SK-N-MC (cell line): ENCODE measurements at regions not wholly inside any gene's neighbourhood (a gene's known extent, or its start where the extent isn't known, plus 50 kb on each side); places are given as distances from the start of the nearest gene placed in this dataset.
A peak's percentile ranks its signal among the peaks of the same experiment; 100 is the strongest.

Experiments
- DNase-seq: peaks from one replicate; pipeline ENCODE4 v3.0.0-alpha.2; 2011; ENCODE audit warnings: low read depth, low spot score
- H3K27ac ChIP-seq: fragments of 200-600 bp; sonication (generic); 2 replicates; pipeline ENCODE4 v1.5.1; 2016; ENCODE audit warnings: mixed run types
- H3K36me3 ChIP-seq: fragments of 200-600 bp; sonication (generic); 2 replicates; pipeline ENCODE4 v1.6.1; 2017; ENCODE audit warnings: antibody characterized with exemption, low read length, mixed read lengths; ENCODE audit not compliant: insufficient read depth
- H3K4me3 ChIP-seq: fragments of 200-600 bp; sonication (generic); 2 replicates; pipeline ENCODE4 v1.5.1; 2016
- H3K9ac ChIP-seq: fragments of 200-600 bp; sonication (generic); 2 replicates; pipeline ENCODE4 v1.8.0; 2017; ENCODE audit warnings: mixed run types, mixed read lengths; ENCODE audit not compliant: insufficient read length
- H3K9me3 ChIP-seq: fragments of 200-600 bp; sonication (generic); 2 replicates; pipeline ENCODE4 v1.6.1; 2017; ENCODE audit warnings: low read depth, mild to moderate bottlenecking, antibody characterized with exemption, low read length, moderate library complexity, mixed read lengths
- EZH2 ChIP-seq: fragments of 200-600 bp; sonication (generic); IDR thresholded peaks from one replicate; pipeline ENCODE4 v1.6.1; 2017; ENCODE audit warnings: antibody characterized with exemption
- FOXP2 ChIP-seq: optimal IDR thresholded peaks from 2 replicates; pipeline ENCODE3; 2011; ENCODE audit warnings: mild to moderate bottlenecking, moderate library complexity; ENCODE audit not compliant: insufficient read depth; ENCODE audit errors: extremely low read length, control extremely low read depth
- POLR2AphosphoS5 ChIP-seq: IDR thresholded peaks from 2 replicates; pipeline ENCODE4 v1.6.1; 2012; ENCODE audit warnings: mild to moderate bottlenecking, low read depth, low read length, borderline replicate concordance

- TF ChIP-seq FOXP2 (no peak), POLR2AphosphoS5 (no peak), EZH2 (no peak)
- no peak for DNase-seq
- no peak overlapping the region for H3K4me3 ChIP-seq
- H3K36me3 ChIP-seq: no peaks in the 10 kb centered on the region
- no peak overlapping the region for H3K27ac ChIP-seq
- 0 out of 2 replicates have a peak, but pooled peaks cover 3% of the 10 kb centered on the region for H3K9me3 ChIP-seq
- no peak overlapping the region for H3K9ac ChIP-seq
Observed at GRCh38 chr6:91868539-91869202, 1281.8 kb upstream of the MAP3K7 start.

GRCh38 chr6:91865889-91866288 lies 1279.0 kb upstream of the MAP3K7 start:
- Histone ChIP-seq H3K9me3 (0 out of 2 replicates have a peak, but pooled peaks cover 3% of the 10 kb centered on the region), H3K27ac (no peak overlapping the region), H3K4me3 (no peak overlapping the region), H3K36me3 (no peaks in the 10 kb centered on the region), H3K9ac (no peak overlapping the region)
- no peak for DNase-seq
- no peak for TF ChIP-seq EZH2
- TF ChIP-seq FOXP2: no peak
- no peak for TF ChIP-seq POLR2AphosphoS5

- no peak for DNase-seq
- H3K27ac ChIP-seq: no peak overlapping the region
- no peaks in the 10 kb centered on the region for H3K36me3 ChIP-seq
- H3K9ac ChIP-seq: no peak overlapping the region
- 0 out of 2 replicates have a peak, but pooled peaks cover 3% of the 10 kb centered on the region for H3K9me3 ChIP-seq
- no peak overlapping the region for H3K4me3 ChIP-seq
- no peak for TF ChIP-seq EZH2
- TF ChIP-seq POLR2AphosphoS5: no peak
- no peak for TF ChIP-seq FOXP2
Observed at GRCh38 chr6:91864911-91865310, 1278.0 kb upstream of the MAP3K7 start.

- H3K9me3 ChIP-seq: no peaks in the 10 kb centered on the region
- H3K27ac ChIP-seq: no peak overlapping the region
- H3K4me3 ChIP-seq: no peak overlapping the region
- DNase-seq: no peak
- H3K9ac ChIP-seq: no peak overlapping the region
- TF ChIP-seq FOXP2 (no peak), POLR2AphosphoS5 (no peak), EZH2 (no peak)
- H3K36me3 ChIP-seq: no peaks in the 10 kb centered on the region
Observed at GRCh38 chr6:91860541-91861335, 1273.9 kb upstream of the MAP3K7 start.

- Histone ChIP-seq H3K36me3 (no peaks in the 10 kb centered on the region), H3K9me3 (no peaks in the 10 kb centered on the region; the same call in 1 of the 2 replicates), H3K27ac (peak overlapping the region; percentile 93), H3K4me3 (peak overlapping the region; percentile 43), H3K9ac (peak overlapping the region; percentile 2)
- TF ChIP-seq POLR2AphosphoS5: peak; percentile 49; the same call in 1 of the 2 replicates
- no peak for TF ChIP-seq EZH2
- TF ChIP-seq FOXP2: peak; percentile 55
- DNase-seq: peak; percentile 87
Observed at GRCh38 chr6:91852252-91852651, 1265.4 kb upstream of the MAP3K7 start.

- Histone ChIP-seq H3K9me3 (no peaks in the 10 kb centered on the region), H3K27ac (no peak overlapping the region), H3K9ac (no peak overlapping the region), H3K4me3 (no peak overlapping the region), H3K36me3 (no peaks in the 10 kb centered on the region)
- TF ChIP-seq FOXP2 (no peak), EZH2 (no peak), POLR2AphosphoS5 (no peak)
- no peak for DNase-seq
Observed at GRCh38 chr6:91834813-91835212, 1247.9 kb upstream of the MAP3K7 start.

- TF ChIP-seq EZH2: no peak
- no peak overlapping the region for H3K9ac ChIP-seq
Observed at GRCh38 chr6:91827151-91827550, 1240.3 kb upstream of the MAP3K7 start.

GRCh38 chr6:91826128-91826527 lies 1239.3 kb upstream of the MAP3K7 start:
- no peak for TF ChIP-seq FOXP2
- TF ChIP-seq EZH2: no peak
- no peak for TF ChIP-seq POLR2AphosphoS5
- Histone ChIP-seq H3K9ac (no peak overlapping the region), H3K27ac (no peak overlapping the region), H3K9me3 (no peaks in the 10 kb centered on the region), H3K36me3 (no peaks in the 10 kb centered on the region), H3K4me3 (no peak overlapping the region)
- DNase-seq: no peak

More at GRCh38 chr6:91827151-91827550, 1240.3 kb upstream of the MAP3K7 start:
- no peak for DNase-seq
- Histone ChIP-seq H3K36me3 (no peaks in the 10 kb centered on the region), H3K9me3 (no peaks in the 10 kb centered on the region), H3K27ac (no peak overlapping the region), H3K4me3 (no peak overlapping the region)
